ENCODE measurements at regions not wholly inside any gene's neighbourhood (a gene's known extent, or its start where the extent isn't known, plus 50 kb on each side); places are given as distances from the start of the nearest gene placed in this dataset.

GRCh38 chr4:141448490-141448889, 187.9 kb upstream of the IL15 start:
- Histone ChIP-seq H3K4me3 (no peak overlapping the region), H3K27ac (no peak overlapping the region), H3K4me1 (no peaks in the 10 kb centered on the region), H3K36me3 (no peaks in the 10 kb centered on the region), H3K27me3 (no peaks in the 10 kb centered on the region), H3K9me3 (no peaks in the 10 kb centered on the region)
- intact Hi-C loops (cut with DNase I) = no loop called here
- no peak for TF ChIP-seq CTCF (IDR thresholded peaks at IDR 0.05)
- no peak for DNase-seq (ENCODE audit: low spot score in 2 of 2)

- intact Hi-C loops (cut with DNase I) = no loop called here
- no peak for TF ChIP-seq CTCF (IDR thresholded peaks at IDR 0.05)
- Histone ChIP-seq H3K27me3 (no peaks in the 10 kb centered on the region), H3K4me1 (no peaks in the 10 kb centered on the region), H3K27ac (no peak overlapping the region), H3K36me3 (no peaks in the 10 kb centered on the region), H3K9me3 (no peaks in the 10 kb centered on the region), H3K4me3 (no peak overlapping the region)
- DNase-seq (ENCODE audit: low spot score in 2 of 2) = no peak
Observed at GRCh38 chr4:141449927-141450326, 186.5 kb upstream of the IL15 start.

- H3K36me3 ChIP-seq = no peaks in the 10 kb centered on the region
- H3K4me3 ChIP-seq = no peak overlapping the region
- no peak for DNase-seq (ENCODE audit: low spot score in 2 of 2)
- no peak for TF ChIP-seq CTCF (IDR thresholded peaks at IDR 0.05)
- intact Hi-C loops (cut with DNase I) = no loop called here
- no peak overlapping the region for H3K27ac ChIP-seq
- no peaks in the 10 kb centered on the region for H3K9me3 ChIP-seq
- H3K4me1 ChIP-seq = no peaks in the 10 kb centered on the region
- no peaks in the 10 kb centered on the region for H3K27me3 ChIP-seq
Observed at GRCh38 chr4:141455651-141456050, 180.7 kb upstream of the IL15 start.

DNA sequence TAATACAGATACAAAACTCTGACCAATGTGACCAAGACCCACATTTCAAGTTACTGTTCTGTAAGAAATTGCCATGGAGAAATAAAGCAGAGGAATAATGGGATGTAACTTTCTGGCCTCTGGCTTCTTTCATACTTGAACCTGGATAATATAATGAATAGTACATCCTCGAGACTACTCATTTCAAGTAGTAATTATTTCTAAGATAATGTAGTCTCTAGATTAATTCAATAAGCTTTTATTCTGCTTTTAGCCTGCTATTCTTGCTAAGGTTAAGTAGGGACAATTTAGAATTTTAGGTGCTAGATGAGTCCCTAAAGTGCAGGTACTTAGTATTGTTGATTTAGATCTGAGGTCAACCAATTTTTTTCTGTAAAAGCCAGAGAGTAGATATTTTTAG, 178.7 kb upstream of the IL15 start:
- intact Hi-C loops (cut with DNase I) = no loop called here
- no peak for TF ChIP-seq CTCF (IDR thresholded peaks at IDR 0.05)
- no peak for DNase-seq (ENCODE audit: low spot score in 2 of 2)
- Histone ChIP-seq H3K27ac (no peak overlapping the region), H3K4me1 (no peaks in the 10 kb centered on the region), H3K4me3 (no peak overlapping the region), H3K9me3 (no peaks in the 10 kb centered on the region), H3K36me3 (no peaks in the 10 kb centered on the region), H3K27me3 (no peaks in the 10 kb centered on the region)

DNA sequence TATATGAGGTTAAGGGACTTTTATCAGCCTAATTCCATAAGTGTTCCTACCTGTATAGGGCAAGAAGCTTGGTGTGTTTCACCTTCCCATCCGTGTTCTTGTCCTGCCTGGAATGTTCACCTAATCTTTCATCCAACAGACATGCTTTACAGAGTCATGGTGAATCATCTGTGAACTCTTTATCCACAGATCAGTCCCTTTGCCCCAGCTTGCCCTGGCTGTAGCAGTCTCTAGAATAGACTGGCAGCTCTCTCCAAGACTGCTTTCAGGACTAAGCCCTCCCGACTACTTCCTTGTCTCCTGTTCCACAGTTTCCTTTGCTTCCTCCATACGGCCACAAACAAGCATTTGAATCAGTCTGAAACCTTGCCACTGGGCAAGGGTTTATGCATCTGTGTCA, 177.9 kb upstream of the IL15 start:
- no peak for DNase-seq (ENCODE audit: low spot score in 2 of 2)
- intact Hi-C loops (cut with DNase I) = no loop called here
- H3K9me3 ChIP-seq = no peaks in the 10 kb centered on the region
- H3K36me3 ChIP-seq = no peaks in the 10 kb centered on the region
- H3K27ac ChIP-seq = no peak overlapping the region
- H3K4me3 ChIP-seq = no peak overlapping the region
- no peak for TF ChIP-seq CTCF (IDR thresholded peaks at IDR 0.05)
- H3K4me1 ChIP-seq = no peaks in the 10 kb centered on the region
- no peaks in the 10 kb centered on the region for H3K27me3 ChIP-seq

DNA sequence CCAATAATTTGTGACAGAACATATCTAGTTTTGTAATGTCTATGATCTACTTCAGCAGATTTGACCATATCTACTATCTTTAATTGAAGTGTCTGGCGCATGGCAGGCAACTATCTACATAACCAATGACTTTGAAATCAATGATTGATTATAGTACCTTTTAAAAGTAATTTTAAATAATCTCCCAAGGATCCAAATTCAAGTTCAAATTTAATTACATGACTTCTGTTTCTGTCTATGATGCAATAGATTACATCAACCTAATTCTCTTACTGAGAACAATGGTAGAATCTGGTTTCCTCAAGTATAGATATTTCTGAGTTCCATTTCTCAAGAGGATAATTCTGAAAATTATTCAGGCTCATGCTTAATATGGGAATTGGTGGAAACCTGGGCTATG, 177.4 kb upstream of the IL15 start:
- DNase-seq (ENCODE audit: low spot score in 2 of 2) = no peak
- no peaks in the 10 kb centered on the region for H3K4me1 ChIP-seq
- no peak overlapping the region for H3K4me3 ChIP-seq
- no peak overlapping the region for H3K27ac ChIP-seq
- no peaks in the 10 kb centered on the region for H3K27me3 ChIP-seq
- intact Hi-C loops (cut with DNase I) = no loop called here
- no peaks in the 10 kb centered on the region for H3K36me3 ChIP-seq
- no peak for TF ChIP-seq CTCF (IDR thresholded peaks at IDR 0.05)
- H3K9me3 ChIP-seq = no peaks in the 10 kb centered on the region

All from ascending aorta (tissue), 2 donors.